ENCODE measurements at regions not wholly inside any gene's neighbourhood (a gene's known extent, or its start where the extent isn't known, plus 50 kb on each side); places are given as distances from the start of the nearest gene placed in this dataset.

DNA sequence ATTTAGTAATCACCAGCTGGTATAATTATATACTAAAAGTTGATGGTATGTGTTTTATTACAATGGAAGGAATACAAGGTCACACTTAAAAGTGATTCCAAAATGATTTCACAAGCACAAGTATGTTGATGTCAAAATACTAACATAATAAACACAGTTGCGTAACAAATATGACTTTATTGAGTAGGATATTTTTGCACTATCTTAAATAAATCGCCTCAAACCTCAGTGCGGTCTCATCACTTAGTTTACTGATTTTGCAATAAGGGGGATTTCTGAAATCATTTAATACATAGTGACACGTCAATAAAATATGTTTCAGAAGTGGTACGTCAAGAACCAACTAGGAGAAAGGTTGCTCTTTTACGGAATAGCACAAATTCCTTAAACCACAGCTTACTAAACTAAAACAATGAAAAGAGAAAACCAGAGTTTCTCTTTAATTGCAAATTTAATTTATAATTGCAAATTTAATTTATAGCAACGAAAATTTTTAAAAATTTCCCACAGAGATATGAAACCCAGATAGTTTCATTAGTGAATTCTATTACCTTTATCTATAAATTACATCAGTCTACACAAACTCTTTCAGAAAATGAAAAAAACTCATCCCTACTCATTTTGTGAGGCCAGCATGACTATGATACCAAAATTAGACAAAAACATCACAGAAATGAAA, 304.0 kb upstream of the REG3G start:
- intact Hi-C loops (cut with DNase I; ENCODE audit: low total_unique reads): no loop called here
- TF ChIP-seq, protein P1, sequence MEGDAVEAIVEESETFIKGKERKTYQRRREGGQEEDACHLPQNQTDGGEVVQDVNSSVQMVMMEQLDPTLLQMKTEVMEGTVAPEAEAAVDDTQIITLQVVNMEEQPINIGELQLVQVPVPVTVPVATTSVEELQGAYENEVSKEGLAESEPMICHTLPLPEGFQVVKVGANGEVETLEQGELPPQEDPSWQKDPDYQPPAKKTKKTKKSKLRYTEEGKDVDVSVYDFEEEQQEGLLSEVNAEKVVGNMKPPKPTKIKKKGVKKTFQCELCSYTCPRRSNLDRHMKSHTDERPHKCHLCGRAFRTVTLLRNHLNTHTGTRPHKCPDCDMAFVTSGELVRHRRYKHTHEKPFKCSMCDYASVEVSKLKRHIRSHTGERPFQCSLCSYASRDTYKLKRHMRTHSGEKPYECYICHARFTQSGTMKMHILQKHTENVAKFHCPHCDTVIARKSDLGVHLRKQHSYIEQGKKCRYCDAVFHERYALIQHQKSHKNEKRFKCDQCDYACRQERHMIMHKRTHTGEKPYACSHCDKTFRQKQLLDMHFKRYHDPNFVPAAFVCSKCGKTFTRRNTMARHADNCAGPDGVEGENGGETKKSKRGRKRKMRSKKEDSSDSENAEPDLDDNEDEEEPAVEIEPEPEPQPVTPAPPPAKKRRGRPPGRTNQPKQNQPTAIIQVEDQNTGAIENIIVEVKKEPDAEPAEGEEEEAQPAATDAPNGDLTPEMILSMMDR (IDR thresholded peaks at IDR 0.05): no peak
- no peak for TF ChIP-seq POLR2A (IDR thresholded peaks at IDR 0.05)
- WGBS, 2 donors: 91% methylated on average over 7 of the region's 7 CpGs
- H3K27me3 ChIP-seq: no peaks in the 10 kb centered on the region
- no peaks in the 10 kb centered on the region for H3K4me1 ChIP-seq
- no peak for DNase-seq
- no peaks in the 10 kb centered on the region for H3K9me3 ChIP-seq
- H3K27ac ChIP-seq: no peak overlapping the region
- no peaks in the 10 kb centered on the region for H3K36me3 ChIP-seq (ENCODE audit: low read depth, missing control alignments)
- H3K4me3 ChIP-seq: no peak overlapping the region

- H3K27ac ChIP-seq: no peak overlapping the region
- no peaks in the 10 kb centered on the region for H3K27me3 ChIP-seq
- H3K9me3 ChIP-seq: no peaks in the 10 kb centered on the region
- no peaks in the 10 kb centered on the region for H3K4me1 ChIP-seq
- intact Hi-C loops (cut with DNase I; ENCODE audit: low total_unique reads): no loop called here
- TF ChIP-seq, protein P1 (IDR thresholded peaks at IDR 0.05): no peak
- no peak for TF ChIP-seq POLR2A (IDR thresholded peaks at IDR 0.05)
- no peaks in the 10 kb centered on the region for H3K36me3 ChIP-seq (ENCODE audit: low read depth, missing control alignments)
- 81 to 88% methylated on average over 3 of the region's 3 CpGs for WGBS, 2 donors
- no peak for DNase-seq
- no peak overlapping the region for H3K4me3 ChIP-seq
These were observed 291.3 kb upstream of the REG3G start for GRCh38 chr2:78734221-78734620.

- H3K36me3 ChIP-seq (ENCODE audit: low read depth, missing control alignments): no peaks in the 10 kb centered on the region
- 80 to 84% methylated on average over 1 of the region's 1 CpG for WGBS, 2 donors
- no peaks in the 10 kb centered on the region for H3K27me3 ChIP-seq
- DNase-seq: no peak
- intact Hi-C loops (cut with DNase I; ENCODE audit: low total_unique reads): no loop called here
- H3K9me3 ChIP-seq: no peaks in the 10 kb centered on the region
- TF ChIP-seq POLR2A (IDR thresholded peaks at IDR 0.05): no peak
- TF ChIP-seq, protein P1 (IDR thresholded peaks at IDR 0.05): no peak
- H3K4me1 ChIP-seq: no peaks in the 10 kb centered on the region
- H3K27ac ChIP-seq: no peak overlapping the region
- no peak overlapping the region for H3K4me3 ChIP-seq
These were observed 286.2 kb upstream of the REG3G start for GRCh38 chr2:78739282-78739681.

- no peaks in the 10 kb centered on the region for H3K4me1 ChIP-seq
- no peaks in the 10 kb centered on the region for H3K9me3 ChIP-seq
- no peak overlapping the region for H3K4me3 ChIP-seq
- TF ChIP-seq, protein P1 (IDR thresholded peaks at IDR 0.05): no peak
- no peak for TF ChIP-seq POLR2A (IDR thresholded peaks at IDR 0.05)
- WGBS, 2 donors: 0 to 45% methylated on average over 1 of the region's 1 CpG
- H3K36me3 ChIP-seq (ENCODE audit: low read depth, missing control alignments): no peaks in the 10 kb centered on the region
- no peak for DNase-seq
- H3K27ac ChIP-seq: no peak overlapping the region
- no peaks in the 10 kb centered on the region for H3K27me3 ChIP-seq
- intact Hi-C loops (cut with DNase I; ENCODE audit: low total_unique reads): no loop called here
These were observed 275.9 kb upstream of the REG3G start for GRCh38 chr2:78749638-78750037.

- WGBS, 2 donors: 72 to 79% methylated on average over 2 of the region's 2 CpGs
- no peak for DNase-seq
- H3K4me3 ChIP-seq: no peak overlapping the region
- no peaks in the 10 kb centered on the region for H3K36me3 ChIP-seq (ENCODE audit: low read depth, missing control alignments)
- no peaks in the 10 kb centered on the region for H3K9me3 ChIP-seq
- no peaks in the 10 kb centered on the region for H3K27me3 ChIP-seq
- no peak overlapping the region for H3K27ac ChIP-seq
- no peak for TF ChIP-seq POLR2A (IDR thresholded peaks at IDR 0.05)
- TF ChIP-seq, protein P1 (IDR thresholded peaks at IDR 0.05): no peak
- intact Hi-C loops (cut with DNase I; ENCODE audit: low total_unique reads): no loop called here
- H3K4me1 ChIP-seq: no peaks in the 10 kb centered on the region
These were observed 275.3 kb upstream of the REG3G start for GRCh38 chr2:78750219-78750618.

Data from testis (tissue), 2 donors.